ENCODE measurements at regions not wholly inside any gene's neighbourhood (a gene's known extent, or its start where the extent isn't known, plus 50 kb on each side); places are given as distances from the start of the nearest gene placed in this dataset.
A peak's percentile ranks its signal among the peaks of the same experiment; 100 is the strongest.

DNA sequence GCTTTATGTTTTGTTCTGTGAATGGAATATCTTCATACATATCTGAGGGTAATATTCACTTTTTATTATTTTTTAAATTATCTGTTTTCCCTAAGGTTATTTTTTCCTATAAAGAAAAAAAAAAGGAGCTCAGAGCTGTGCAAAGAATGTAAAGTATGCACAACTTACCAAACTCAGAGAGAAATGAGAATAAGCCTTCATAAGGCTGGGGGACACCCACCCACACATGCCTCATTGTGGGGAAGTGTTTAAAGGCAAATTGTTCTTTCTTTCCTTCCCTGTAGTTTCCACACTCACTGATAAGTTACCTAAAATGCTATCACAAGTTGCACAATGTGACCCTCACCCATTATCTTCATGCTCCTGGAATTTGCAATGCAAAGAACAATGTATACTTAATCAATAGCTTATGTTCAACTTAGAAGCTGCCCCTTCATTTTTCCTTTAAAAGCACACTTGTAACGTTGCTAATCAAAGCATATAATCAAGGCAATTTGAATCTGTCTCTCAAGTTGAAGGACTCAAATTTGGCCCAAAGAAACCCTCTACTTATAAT is 108.1 kb downstream of the GNAT3 start:
- in situ Hi-C loops (cut with MboI; ENCODE audit: low sequenced_read_pairs in 4 of 4) (loop anchor here in 1 of 4 donors (25.0 kb wide), 1 partner anchor 1059 kb away; no protein-coding TSS in a partner anchor), intact Hi-C loops (cut with DNase I; ENCODE audit: low total_unique reads) (no loop called here)
- no peaks in the 10 kb centered on the region for H3K36me3 ChIP-seq
- no peak overlapping the region for H3K27ac ChIP-seq
- no peak overlapping the region for H3K4me3 ChIP-seq
- no peak for ATAC-seq
- H3K27me3 ChIP-seq, result no peaks in the 10 kb centered on the region
- TF ChIP-seq, protein P1, sequence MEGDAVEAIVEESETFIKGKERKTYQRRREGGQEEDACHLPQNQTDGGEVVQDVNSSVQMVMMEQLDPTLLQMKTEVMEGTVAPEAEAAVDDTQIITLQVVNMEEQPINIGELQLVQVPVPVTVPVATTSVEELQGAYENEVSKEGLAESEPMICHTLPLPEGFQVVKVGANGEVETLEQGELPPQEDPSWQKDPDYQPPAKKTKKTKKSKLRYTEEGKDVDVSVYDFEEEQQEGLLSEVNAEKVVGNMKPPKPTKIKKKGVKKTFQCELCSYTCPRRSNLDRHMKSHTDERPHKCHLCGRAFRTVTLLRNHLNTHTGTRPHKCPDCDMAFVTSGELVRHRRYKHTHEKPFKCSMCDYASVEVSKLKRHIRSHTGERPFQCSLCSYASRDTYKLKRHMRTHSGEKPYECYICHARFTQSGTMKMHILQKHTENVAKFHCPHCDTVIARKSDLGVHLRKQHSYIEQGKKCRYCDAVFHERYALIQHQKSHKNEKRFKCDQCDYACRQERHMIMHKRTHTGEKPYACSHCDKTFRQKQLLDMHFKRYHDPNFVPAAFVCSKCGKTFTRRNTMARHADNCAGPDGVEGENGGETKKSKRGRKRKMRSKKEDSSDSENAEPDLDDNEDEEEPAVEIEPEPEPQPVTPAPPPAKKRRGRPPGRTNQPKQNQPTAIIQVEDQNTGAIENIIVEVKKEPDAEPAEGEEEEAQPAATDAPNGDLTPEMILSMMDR (IDR thresholded peaks at IDR 0.05 in 4 of 5, conservative IDR thresholded peaks at IDR 0.05 in 1 of 5), result no peak
- TF ChIP-seq POLR2A (IDR thresholded peaks at IDR 0.05), result no peak
- H3K4me1 ChIP-seq, result no peaks in the 10 kb centered on the region
- no peaks in the 10 kb centered on the region for H3K9me3 ChIP-seq
- no peak for DNase-seq

DNA sequence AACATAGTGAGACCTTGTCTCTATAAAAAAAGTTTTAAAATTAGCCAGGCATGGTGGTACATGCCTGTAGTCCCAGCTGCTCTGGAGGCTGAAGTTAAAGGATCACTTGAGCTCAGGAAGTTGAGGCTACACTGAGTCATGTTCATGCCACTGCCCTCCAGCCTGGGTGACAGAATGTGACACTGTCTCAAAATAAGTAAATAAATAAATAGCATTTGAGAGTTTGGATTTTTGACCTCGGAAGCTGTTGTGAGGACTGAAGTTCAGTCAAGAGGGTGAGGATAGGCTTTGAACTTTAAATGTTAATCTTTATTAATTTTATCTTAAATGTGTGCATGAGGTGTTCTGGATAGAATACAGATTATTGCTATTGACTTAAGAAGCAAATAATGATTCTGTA is 110.2 kb downstream of the GNAT3 start:
- Histone ChIP-seq H3K27ac (no peak overlapping the region), H3K27me3 (no peaks in the 10 kb centered on the region), H3K4me3 (no peak overlapping the region), H3K36me3 (no peaks in the 10 kb centered on the region), H3K4me1 (no peaks in the 10 kb centered on the region), H3K9me3 (no peaks in the 10 kb centered on the region)
- in situ Hi-C loops (cut with MboI; ENCODE audit: low sequenced_read_pairs in 4 of 4) (loop anchor here in 1 of 4 donors (25.0 kb wide), 1 partner anchor 1061 kb away; no protein-coding TSS in a partner anchor), intact Hi-C loops (cut with DNase I; ENCODE audit: low total_unique reads) (no loop called here)
- no peak for DNase-seq
- TF ChIP-seq POLR2A (IDR thresholded peaks at IDR 0.05), result no peak
- TF ChIP-seq, protein P1 (IDR thresholded peaks at IDR 0.05 in 4 of 5, conservative IDR thresholded peaks at IDR 0.05 in 1 of 5), result no peak
- ATAC-seq, result no peak

DNA sequence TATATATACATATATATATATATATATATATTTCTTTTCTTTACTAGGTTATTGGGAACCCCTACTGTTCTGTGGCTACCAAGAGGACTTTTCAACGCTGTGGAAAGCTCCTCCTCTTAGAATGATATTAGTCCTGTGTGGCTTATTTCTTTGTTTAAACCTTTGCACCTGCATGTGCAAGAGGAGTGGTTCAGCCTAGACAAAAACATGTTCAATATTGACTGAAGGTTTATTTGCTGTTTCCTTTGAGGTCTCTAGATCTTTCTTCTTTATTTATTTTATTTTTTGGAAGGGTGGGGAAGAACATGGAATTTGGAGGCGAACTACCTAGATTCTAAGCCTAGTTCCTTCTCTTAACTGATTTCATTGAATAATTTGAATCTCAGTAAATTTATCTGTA is 118.1 kb downstream of the GNAT3 start:
- no peaks in the 10 kb centered on the region for H3K36me3 ChIP-seq
- DNase-seq (no peak), ATAC-seq (no peak)
- no peak for TF ChIP-seq POLR2A (IDR thresholded peaks at IDR 0.05)
- H3K27me3 ChIP-seq, result no peaks in the 10 kb centered on the region
- H3K4me1 ChIP-seq, result no peaks in the 10 kb centered on the region
- no peak overlapping the region for H3K4me3 ChIP-seq
- in situ Hi-C loops (cut with MboI; ENCODE audit: low sequenced_read_pairs in 4 of 4), result loop anchor here (10.0 to 25.0 kb wide), 3 partner anchors 306 to 331 kb away; no protein-coding TSS in a partner anchor
- intact Hi-C loops (cut with DNase I; ENCODE audit: low total_unique reads), result loop anchor here (10.0 kb wide), 1 partner anchor 299 kb away; no protein-coding TSS in a partner anchor
- no peaks in the 10 kb centered on the region for H3K9me3 ChIP-seq
- H3K27ac ChIP-seq, result no peak overlapping the region

DNA sequence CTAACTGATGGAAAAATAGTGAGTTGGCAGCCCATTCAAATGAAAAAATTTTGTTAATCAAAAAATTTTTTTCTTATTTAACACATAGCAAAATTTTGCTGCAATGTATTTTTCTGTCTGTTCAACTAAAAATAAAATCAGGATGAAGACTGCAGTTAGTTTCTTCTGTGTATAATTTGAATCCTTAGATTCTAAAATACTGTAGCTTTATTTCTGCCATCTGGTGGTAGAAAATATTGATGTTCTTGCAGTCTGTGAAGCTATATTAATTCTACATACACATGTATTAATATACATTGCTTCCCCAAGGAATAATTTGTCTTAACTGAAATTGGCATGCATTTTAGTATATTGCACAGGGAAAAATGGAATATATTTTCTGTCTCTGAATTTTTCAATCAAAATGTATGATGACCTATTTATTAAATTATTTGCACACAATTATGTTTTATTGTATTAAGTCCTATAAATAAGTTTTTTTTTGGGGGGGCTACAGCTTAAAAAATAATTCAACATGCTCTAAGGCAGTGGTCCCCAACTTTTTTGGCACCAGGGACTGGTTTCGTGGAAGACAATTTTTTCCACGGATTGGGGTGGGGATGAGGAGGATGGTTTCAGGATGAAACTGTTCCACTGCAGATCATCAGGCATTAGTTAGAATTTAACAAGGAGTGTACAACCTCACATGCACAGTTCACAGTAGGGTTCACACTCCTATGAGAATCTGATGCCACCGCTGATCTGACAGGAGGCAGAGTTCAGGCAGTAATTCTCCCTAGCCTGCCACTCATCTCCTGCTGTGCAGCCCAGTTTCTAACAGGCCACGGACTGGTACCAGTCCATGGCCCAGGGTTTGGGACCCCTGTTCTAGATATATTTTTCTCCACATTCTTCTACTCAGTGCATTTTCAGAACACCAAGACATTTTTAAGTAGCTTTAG is 119.4 kb downstream of the GNAT3 start:
- Histone ChIP-seq H3K4me1 (no peaks in the 10 kb centered on the region), H3K4me3 (no peak overlapping the region), H3K9me3 (no peaks in the 10 kb centered on the region), H3K27ac (no peak overlapping the region), H3K27me3 (no peaks in the 10 kb centered on the region), H3K36me3 (no peaks in the 10 kb centered on the region)
- TF ChIP-seq, protein P1 (IDR thresholded peaks at IDR 0.05 in 4 of 5, conservative IDR thresholded peaks at IDR 0.05 in 1 of 5), result peak in 4 of 5 experiments; percentile 13 to 47 (median 35)
- TF ChIP-seq POLR2A (IDR thresholded peaks at IDR 0.05), result no peak
- no peak for DNase-seq
- ATAC-seq, result no peak
- intact Hi-C loops (cut with DNase I; ENCODE audit: low total_unique reads), result loop anchor here (10.0 kb wide), 1 partner anchor 298 kb away; no protein-coding TSS in a partner anchor
- in situ Hi-C loops (cut with MboI; ENCODE audit: low sequenced_read_pairs in 4 of 4), result loop anchor here (10.0 to 25.0 kb wide), 3 partner anchors 305 to 330 kb away; no protein-coding TSS in a partner anchor

All from gastrocnemius medialis (tissue), 4 donors.